ENCODE measurements at regions not wholly inside any gene's neighbourhood (a gene's known extent, or its start where the extent isn't known, plus 50 kb on each side); places are given as distances from the start of the nearest gene placed in this dataset.

DNA sequence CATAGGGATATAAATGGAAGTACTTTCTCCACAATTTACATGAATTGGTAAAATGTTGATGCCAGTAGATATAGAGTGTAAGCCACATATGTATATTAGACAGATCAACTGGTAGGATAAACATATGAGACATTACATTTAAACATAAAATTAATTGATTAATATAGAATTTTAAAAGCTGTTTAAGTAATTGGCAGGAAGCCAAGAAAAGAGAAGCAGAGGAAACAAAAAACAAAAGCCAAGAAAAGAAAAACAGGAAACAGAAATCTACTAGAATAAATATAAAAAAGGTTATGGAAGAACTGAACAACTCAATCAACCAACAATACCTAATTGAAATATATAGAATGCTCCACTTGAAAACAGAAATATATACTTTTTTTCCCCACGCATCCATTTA, 920.1 kb upstream of the TMEFF2 start:
- Mint-ChIP-seq H3K36me3 (no peaks in the 10 kb centered on the region), H3K27me3 (ENCODE audit: low read depth) (no peaks in the 10 kb centered on the region), H3K27ac (no peak overlapping the region), H3K4me3 (no peak overlapping the region), H3K9me3 (no peaks in the 10 kb centered on the region), H3K4me1 (no peaks in the 10 kb centered on the region)
- no peak for TF ChIP-seq ZNF232 (CRISPR knock-in tag; IDR thresholded peaks at IDR 0.05)
- no peak for ATAC-seq
- ChIA-PET CTCF (no interaction called here), POLR2A (no interaction called here)
- DNase-seq (ENCODE audit: low spot score), result no peak

DNA sequence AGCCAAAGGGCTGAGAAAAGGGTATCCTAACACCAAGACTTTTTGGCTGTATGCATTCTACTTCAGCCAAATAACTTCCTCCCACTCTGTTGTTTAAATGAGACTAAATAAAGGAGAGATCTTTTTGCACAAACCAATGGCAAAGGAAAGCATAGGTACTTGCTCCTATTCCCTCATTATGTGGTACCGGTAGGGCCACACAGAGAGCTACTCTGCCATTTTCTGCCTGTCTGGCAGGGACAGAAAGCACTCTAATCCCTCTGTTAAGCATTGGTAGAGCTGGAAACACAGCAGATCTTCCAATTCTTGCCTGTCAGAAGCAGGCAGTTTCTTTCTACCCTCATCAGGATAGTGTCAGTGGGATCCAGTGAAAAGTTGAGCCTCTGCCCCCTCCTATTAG, 918.3 kb upstream of the TMEFF2 start:
- peak; percentile 43 for ATAC-seq
- Mint-ChIP-seq H3K4me3 (no peak overlapping the region), H3K27me3 (ENCODE audit: low read depth) (no peaks in the 10 kb centered on the region), H3K9me3 (no peaks in the 10 kb centered on the region), H3K27ac (peak overlapping the region; percentile 84; the same call in 1 of the 2 replicates), H3K36me3 (no peaks in the 10 kb centered on the region), H3K4me1 (no peaks in the 10 kb centered on the region)
- TF ChIP-seq, protein P1, sequence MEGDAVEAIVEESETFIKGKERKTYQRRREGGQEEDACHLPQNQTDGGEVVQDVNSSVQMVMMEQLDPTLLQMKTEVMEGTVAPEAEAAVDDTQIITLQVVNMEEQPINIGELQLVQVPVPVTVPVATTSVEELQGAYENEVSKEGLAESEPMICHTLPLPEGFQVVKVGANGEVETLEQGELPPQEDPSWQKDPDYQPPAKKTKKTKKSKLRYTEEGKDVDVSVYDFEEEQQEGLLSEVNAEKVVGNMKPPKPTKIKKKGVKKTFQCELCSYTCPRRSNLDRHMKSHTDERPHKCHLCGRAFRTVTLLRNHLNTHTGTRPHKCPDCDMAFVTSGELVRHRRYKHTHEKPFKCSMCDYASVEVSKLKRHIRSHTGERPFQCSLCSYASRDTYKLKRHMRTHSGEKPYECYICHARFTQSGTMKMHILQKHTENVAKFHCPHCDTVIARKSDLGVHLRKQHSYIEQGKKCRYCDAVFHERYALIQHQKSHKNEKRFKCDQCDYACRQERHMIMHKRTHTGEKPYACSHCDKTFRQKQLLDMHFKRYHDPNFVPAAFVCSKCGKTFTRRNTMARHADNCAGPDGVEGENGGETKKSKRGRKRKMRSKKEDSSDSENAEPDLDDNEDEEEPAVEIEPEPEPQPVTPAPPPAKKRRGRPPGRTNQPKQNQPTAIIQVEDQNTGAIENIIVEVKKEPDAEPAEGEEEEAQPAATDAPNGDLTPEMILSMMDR (IDR thresholded peaks at IDR 0.05), result no peak
- TF ChIP-seq, protein P2, sequence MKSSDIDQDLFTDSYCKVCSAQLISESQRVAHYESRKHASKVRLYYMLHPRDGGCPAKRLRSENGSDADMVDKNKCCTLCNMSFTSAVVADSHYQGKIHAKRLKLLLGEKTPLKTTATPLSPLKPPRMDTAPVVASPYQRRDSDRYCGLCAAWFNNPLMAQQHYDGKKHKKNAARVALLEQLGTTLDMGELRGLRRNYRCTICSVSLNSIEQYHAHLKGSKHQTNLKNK (CRISPR knock-in tag; IDR thresholded peaks at IDR 0.05), result no peak
- no peak for TF ChIP-seq NFE2L1 (CRISPR knock-in tag; IDR thresholded peaks at IDR 0.05)
- TF ChIP-seq ZNF263 (CRISPR knock-in tag; IDR thresholded peaks at IDR 0.05; ENCODE audit: low read depth), result no peak
- no peak for TF ChIP-seq GTF2I (CRISPR knock-in tag; conservative IDR thresholded peaks at IDR 0.05)
- TF ChIP-seq, protein P3, sequence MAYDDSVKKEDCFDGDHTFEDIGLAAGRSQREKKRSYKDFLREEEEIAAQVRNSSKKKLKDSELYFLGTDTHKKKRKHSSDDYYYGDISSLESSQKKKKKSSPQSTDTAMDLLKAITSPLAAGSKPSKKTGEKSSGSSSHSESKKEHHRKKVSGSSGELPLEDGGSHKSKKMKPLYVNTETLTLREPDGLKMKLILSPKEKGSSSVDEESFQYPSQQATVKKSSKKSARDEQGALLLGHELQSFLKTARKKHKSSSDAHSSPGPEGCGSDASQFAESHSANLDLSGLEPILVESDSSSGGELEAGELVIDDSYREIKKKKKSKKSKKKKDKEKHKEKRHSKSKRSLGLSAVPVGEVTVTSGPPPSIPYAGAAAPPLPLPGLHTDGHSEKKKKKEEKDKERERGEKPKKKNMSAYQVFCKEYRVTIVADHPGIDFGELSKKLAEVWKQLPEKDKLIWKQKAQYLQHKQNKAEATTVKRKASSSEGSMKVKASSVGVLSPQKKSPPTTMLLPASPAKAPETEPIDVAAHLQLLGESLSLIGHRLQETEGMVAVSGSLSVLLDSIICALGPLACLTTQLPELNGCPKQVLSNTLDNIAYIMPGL (CRISPR knock-in tag; IDR thresholded peaks at IDR 0.05), result no peak
- TF ChIP-seq CBFB (CRISPR knock-in tag; IDR thresholded peaks at IDR 0.05; ENCODE audit: low read depth), result no peak
- TF ChIP-seq ZNF396 (CRISPR knock-in tag; IDR thresholded peaks at IDR 0.05; ENCODE audit: borderline replicate concordance), result no peak
- TF ChIP-seq, protein P4, sequence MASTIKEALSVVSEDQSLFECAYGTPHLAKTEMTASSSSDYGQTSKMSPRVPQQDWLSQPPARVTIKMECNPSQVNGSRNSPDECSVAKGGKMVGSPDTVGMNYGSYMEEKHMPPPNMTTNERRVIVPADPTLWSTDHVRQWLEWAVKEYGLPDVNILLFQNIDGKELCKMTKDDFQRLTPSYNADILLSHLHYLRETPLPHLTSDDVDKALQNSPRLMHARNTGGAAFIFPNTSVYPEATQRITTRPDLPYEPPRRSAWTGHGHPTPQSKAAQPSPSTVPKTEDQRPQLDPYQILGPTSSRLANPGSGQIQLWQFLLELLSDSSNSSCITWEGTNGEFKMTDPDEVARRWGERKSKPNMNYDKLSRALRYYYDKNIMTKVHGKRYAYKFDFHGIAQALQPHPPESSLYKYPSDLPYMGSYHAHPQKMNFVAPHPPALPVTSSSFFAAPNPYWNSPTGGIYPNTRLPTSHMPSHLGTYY (CRISPR knock-in tag; IDR thresholded peaks at IDR 0.05), result no peak
- no peak for TF ChIP-seq FOXP1 (CRISPR knock-in tag; IDR thresholded peaks at IDR 0.05; ENCODE audit: borderline replicate concordance)
- no peak for TF ChIP-seq SMAD3 (CRISPR knock-in tag; IDR thresholded peaks at IDR 0.05; ENCODE audit: borderline replicate concordance)
- TF ChIP-seq ZNF423 (CRISPR knock-in tag; IDR thresholded peaks at IDR 0.05), result no peak
- no peak for TF ChIP-seq RELA (CRISPR knock-in tag; IDR thresholded peaks at IDR 0.05; ENCODE audit: borderline replicate concordance)
- TF ChIP-seq, protein P5, sequence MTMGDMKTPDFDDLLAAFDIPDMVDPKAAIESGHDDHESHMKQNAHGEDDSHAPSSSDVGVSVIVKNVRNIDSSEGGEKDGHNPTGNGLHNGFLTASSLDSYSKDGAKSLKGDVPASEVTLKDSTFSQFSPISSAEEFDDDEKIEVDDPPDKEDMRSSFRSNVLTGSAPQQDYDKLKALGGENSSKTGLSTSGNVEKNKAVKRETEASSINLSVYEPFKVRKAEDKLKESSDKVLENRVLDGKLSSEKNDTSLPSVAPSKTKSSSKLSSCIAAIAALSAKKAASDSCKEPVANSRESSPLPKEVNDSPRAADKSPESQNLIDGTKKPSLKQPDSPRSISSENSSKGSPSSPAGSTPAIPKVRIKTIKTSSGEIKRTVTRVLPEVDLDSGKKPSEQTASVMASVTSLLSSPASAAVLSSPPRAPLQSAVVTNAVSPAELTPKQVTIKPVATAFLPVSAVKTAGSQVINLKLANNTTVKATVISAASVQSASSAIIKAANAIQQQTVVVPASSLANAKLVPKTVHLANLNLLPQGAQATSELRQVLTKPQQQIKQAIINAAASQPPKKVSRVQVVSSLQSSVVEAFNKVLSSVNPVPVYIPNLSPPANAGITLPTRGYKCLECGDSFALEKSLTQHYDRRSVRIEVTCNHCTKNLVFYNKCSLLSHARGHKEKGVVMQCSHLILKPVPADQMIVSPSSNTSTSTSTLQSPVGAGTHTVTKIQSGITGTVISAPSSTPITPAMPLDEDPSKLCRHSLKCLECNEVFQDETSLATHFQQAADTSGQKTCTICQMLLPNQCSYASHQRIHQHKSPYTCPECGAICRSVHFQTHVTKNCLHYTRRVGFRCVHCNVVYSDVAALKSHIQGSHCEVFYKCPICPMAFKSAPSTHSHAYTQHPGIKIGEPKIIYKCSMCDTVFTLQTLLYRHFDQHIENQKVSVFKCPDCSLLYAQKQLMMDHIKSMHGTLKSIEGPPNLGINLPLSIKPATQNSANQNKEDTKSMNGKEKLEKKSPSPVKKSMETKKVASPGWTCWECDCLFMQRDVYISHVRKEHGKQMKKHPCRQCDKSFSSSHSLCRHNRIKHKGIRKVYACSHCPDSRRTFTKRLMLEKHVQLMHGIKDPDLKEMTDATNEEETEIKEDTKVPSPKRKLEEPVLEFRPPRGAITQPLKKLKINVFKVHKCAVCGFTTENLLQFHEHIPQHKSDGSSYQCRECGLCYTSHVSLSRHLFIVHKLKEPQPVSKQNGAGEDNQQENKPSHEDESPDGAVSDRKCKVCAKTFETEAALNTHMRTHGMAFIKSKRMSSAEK (CRISPR knock-in tag; IDR thresholded peaks at IDR 0.05; ENCODE audit: borderline replicate concordance), result no peak
- TF ChIP-seq NFYB (CRISPR knock-in tag; conservative IDR thresholded peaks at IDR 0.05; ENCODE audit: low read depth), result no peak
- TF ChIP-seq ZNF232 (CRISPR knock-in tag; IDR thresholded peaks at IDR 0.05), result no peak
- TF ChIP-seq CREB1 (CRISPR knock-in tag; IDR thresholded peaks at IDR 0.05), result no peak
- no peak for TF ChIP-seq OVOL2 (CRISPR knock-in tag; IDR thresholded peaks at IDR 0.05; ENCODE audit: borderline replicate concordance)
- TF ChIP-seq, protein P6, sequence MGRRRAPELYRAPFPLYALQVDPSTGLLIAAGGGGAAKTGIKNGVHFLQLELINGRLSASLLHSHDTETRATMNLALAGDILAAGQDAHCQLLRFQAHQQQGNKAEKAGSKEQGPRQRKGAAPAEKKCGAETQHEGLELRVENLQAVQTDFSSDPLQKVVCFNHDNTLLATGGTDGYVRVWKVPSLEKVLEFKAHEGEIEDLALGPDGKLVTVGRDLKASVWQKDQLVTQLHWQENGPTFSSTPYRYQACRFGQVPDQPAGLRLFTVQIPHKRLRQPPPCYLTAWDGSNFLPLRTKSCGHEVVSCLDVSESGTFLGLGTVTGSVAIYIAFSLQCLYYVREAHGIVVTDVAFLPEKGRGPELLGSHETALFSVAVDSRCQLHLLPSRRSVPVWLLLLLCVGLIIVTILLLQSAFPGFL (CRISPR knock-in tag; IDR thresholded peaks at IDR 0.05; ENCODE audit: borderline replicate concordance), result no peak
- no peak for TF ChIP-seq RORB (CRISPR knock-in tag; IDR thresholded peaks at IDR 0.05)
- ChIA-PET CTCF (no interaction called here), POLR2A (no interaction called here)
- no peak for DNase-seq (ENCODE audit: low spot score)

Data from WTC11 (cell line).